B cell (primary cell): ENCODE measurements at regions not wholly inside any gene's neighbourhood (a gene's known extent, or its start where the extent isn't known, plus 50 kb on each side); places are given as distances from the start of the nearest gene placed in this dataset.

ENCODE experiments used
- ATAC-seq: fragments of 200-7000 bp; cut with Tn5 transposase; one replicate; pipeline ENCODE4 v1.10.0; 2021; ENCODE audit warnings: low read depth, mild to moderate bottlenecking, moderate number of reproducible peaks, moderate library complexity
- CTCF ChIA-PET: fragments of 350-600 bp; sonication (Branson Sonifier 250); formaldehyde crosslinking; loops from one replicate; lab custom pipeline; 2021; ENCODE audit warnings: antibody characterized with exemption, inconsistent platforms; lab: Charles Lee
- POLR2A ChIA-PET: fragments of 350-600 bp; sonication (Branson Sonifier 250); formaldehyde crosslinking; loops from one replicate; lab custom pipeline; 2021; ENCODE audit warnings: antibody characterized with exemption; lab: Charles Lee
- DNase-seq: peaks from one replicate; pipeline ENCODE4 v3.0.0; 2013
- H2AFZ ChIP-seq: 2 replicates; pipeline ENCODE4 v1.6.1; 2012; ENCODE audit warnings: mild to moderate bottlenecking, low read depth, low read length; ENCODE audit not compliant: insufficient read depth, poor library complexity, severe bottlenecking
- H3K27ac ChIP-seq, 2 donors: 1 replicate in 1 of 2; 2 replicates in 1 of 2; pipeline ENCODE4 v1.5.1; 2012 to 2013; ENCODE audit warnings: low read length in 2 of 2, mild to moderate bottlenecking in 2 of 2, moderate library complexity in 1 of 2
- H3K27me3 ChIP-seq, 4 experiments: fragments of 200-600 bp in 1 of 4; sonication (generic) in 1 of 4; replicated peaks in 1 of 4; 1 replicate in 2 of 4; 2 replicates in 2 of 4; pipeline versions ENCODE4 v1.6.1 to v1.7.0; 2013 to 2016; ENCODE audit warnings: low read length in 3 of 4, mild to moderate bottlenecking in 2 of 4, mixed read lengths in 1 of 4, moderate library complexity in 1 of 4; ENCODE audit not compliant: insufficient read depth in 4 of 4, control insufficient read depth in 3 of 4; ENCODE audit errors: control extremely low read depth in 1 of 4
- H3K36me3 ChIP-seq, 2 experiments: replicated peaks in 1 of 2; 1 replicate in 1 of 2; 2 replicates in 1 of 2; pipeline versions ENCODE4 v1.6.1 to v1.7.1; 2013; ENCODE audit warnings: low read length in 1 of 2; ENCODE audit not compliant: insufficient read depth in 2 of 2, control insufficient read depth in 1 of 2; ENCODE audit errors: control extremely low read depth in 1 of 2, extremely low read depth in 1 of 2
- H3K4me1 ChIP-seq, 2 donors: fragments of 200-600 bp in 1 of 2; sonication (generic) in 1 of 2; 1 replicate in 1 of 2; 2 replicates in 1 of 2; pipeline versions ENCODE4 v1.5.1 to v1.6.1; 2013 to 2017; ENCODE audit warnings: low read length in 2 of 2; ENCODE audit not compliant: control insufficient read depth in 2 of 2, insufficient read depth in 2 of 2
- H3K4me2 ChIP-seq: replicated peaks from 2 replicates; pipeline ENCODE3; 2012; ENCODE audit warnings: mild to moderate bottlenecking, low read depth, low read length; ENCODE audit not compliant: poor library complexity, severe bottlenecking
- H3K4me3 ChIP-seq, 5 experiments: fragments of 200-600 bp in 1 of 5; sonication (generic) in 1 of 5; 1 replicate in 3 of 5; 2 replicates in 2 of 5; pipeline versions ENCODE4 v1.5.1 to v1.7.0; 2011 to 2016; ENCODE audit warnings: low read length in 4 of 5, mild to moderate bottlenecking in 4 of 5, low read depth in 2 of 5, control low read depth in 1 of 5, moderate library complexity in 1 of 5; ENCODE audit not compliant: insufficient read depth in 1 of 5; ENCODE audit errors: control extremely low read depth in 1 of 5, extremely low read depth in 1 of 5
- H3K79me2 ChIP-seq: fragments of 200-600 bp; sonication (generic); one replicate; pipeline ENCODE4 v1.6.0; 2016; ENCODE audit warnings: low read length; ENCODE audit not compliant: control insufficient read depth, insufficient read depth
- H3K9ac ChIP-seq: fragments of 200-600 bp; sonication (generic); 2 replicates; pipeline ENCODE4 v1.6.1; 2017; ENCODE audit warnings: mild to moderate bottlenecking, low read length, moderate library complexity
- H3K9me3 ChIP-seq, 3 donors: one replicate each; pipeline versions ENCODE4 v1.6.1 to v1.7.1; 2013; ENCODE audit warnings: low read length in 2 of 3; ENCODE audit not compliant: control insufficient read depth in 2 of 3, insufficient read depth in 1 of 3; ENCODE audit errors: control extremely low read depth in 1 of 3
- H4K20me1 ChIP-seq: 2 replicates; pipeline ENCODE4 v1.6.0; 2012; ENCODE audit warnings: mild to moderate bottlenecking, low read length; ENCODE audit not compliant: insufficient read depth, control insufficient read depth, poor library complexity, severe bottlenecking
- H3K27ac Mint-ChIP-seq: one replicate; pipeline ENCODE4 v1.8.0; 2021; ENCODE audit warnings: mixed read lengths
- H3K27me3 Mint-ChIP-seq: one replicate; pipeline ENCODE4 v1.8.0; 2021; ENCODE audit warnings: mixed read lengths
- H3K4me1 Mint-ChIP-seq: one replicate; pipeline ENCODE4 v1.8.0; 2021; ENCODE audit warnings: mixed read lengths
- H3K4me3 Mint-ChIP-seq: one replicate; pipeline ENCODE4 v1.8.0; 2021; ENCODE audit warnings: mixed read lengths
- H3K9me3 Mint-ChIP-seq: one replicate; pipeline ENCODE4 v1.8.0; 2022; ENCODE audit warnings: mixed read lengths; ENCODE audit not compliant: insufficient read depth
- EZH2 ChIP-seq: IDR thresholded peaks from 2 replicates; pipeline ENCODE4 v1.6.1; 2012; ENCODE audit warnings: borderline replicate concordance, low read depth, mild to moderate bottlenecking, moderate library complexity, low read length; ENCODE audit not compliant: insufficient read depth, poor library complexity, severe bottlenecking
- WGBS: methylation state at CpG from one replicate; pipeline ENCODE4 v1.1.5; 2013; ENCODE audit warnings: missing lambda C conversion rate; ENCODE audit not compliant: insufficient coverage; 5-methylcytosine and 5-hydroxymethylcytosine counted together
- intact Hi-C: fragments of 100-400 bp; cut with micrococcal nuclease; formaldehyde crosslinking; loops from one replicate; pipeline ENCODE4 v1.10.0; 2022
- TF ChIP-seq, protein P1 (sequence below): fragments of 200-600 bp; IDR thresholded peaks from one replicate; pipeline ENCODE4 v1.8.0; 2022; ENCODE audit warnings: antibody characterized with exemption, mild to moderate bottlenecking

DNA sequence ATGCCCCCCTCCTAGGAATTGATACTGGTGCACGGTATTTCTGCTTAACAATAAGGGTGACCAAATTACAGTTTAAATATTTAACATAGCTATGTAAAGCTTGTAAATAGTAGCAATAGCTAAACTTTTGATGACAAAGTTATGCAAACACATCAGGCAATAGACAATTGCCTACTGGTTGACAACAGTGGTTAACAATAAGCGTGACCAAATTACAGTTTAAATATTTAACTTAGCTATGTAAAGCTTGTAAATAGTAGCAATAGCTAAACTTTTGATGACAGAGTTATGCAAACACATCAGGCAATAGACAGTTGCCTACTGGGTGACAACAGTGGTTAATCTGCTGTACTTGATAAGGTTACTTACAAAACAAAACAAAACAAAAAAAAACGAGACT, 886.5 kb upstream of the FLRT2 start:
- no peaks in the 10 kb centered on the region for H4K20me1 ChIP-seq
- no peak overlapping the region for H3K27ac Mint-ChIP-seq
- no peak overlapping the region for H3K9ac ChIP-seq
- DNase-seq: no peak
- H3K4me1 Mint-ChIP-seq: no peaks in the 10 kb centered on the region
- WGBS: no CpG with 5 or more reads among the region's 3 CpGs
- ChIA-PET POLR2A (no interaction called here), CTCF (no interaction called here)
- H3K4me2 ChIP-seq: no peak overlapping the region
- no peaks in the 10 kb centered on the region for H3K79me2 ChIP-seq
- ATAC-seq: no peak
- no peaks in the 10 kb centered on the region for H3K36me3 ChIP-seq
- H3K9me3 Mint-ChIP-seq: peaks cover 8% of the 10 kb centered on the region
- H3K4me1 ChIP-seq: no peaks in the 10 kb centered on the region
- no peak for TF ChIP-seq EZH2
- TF ChIP-seq, protein P1, sequence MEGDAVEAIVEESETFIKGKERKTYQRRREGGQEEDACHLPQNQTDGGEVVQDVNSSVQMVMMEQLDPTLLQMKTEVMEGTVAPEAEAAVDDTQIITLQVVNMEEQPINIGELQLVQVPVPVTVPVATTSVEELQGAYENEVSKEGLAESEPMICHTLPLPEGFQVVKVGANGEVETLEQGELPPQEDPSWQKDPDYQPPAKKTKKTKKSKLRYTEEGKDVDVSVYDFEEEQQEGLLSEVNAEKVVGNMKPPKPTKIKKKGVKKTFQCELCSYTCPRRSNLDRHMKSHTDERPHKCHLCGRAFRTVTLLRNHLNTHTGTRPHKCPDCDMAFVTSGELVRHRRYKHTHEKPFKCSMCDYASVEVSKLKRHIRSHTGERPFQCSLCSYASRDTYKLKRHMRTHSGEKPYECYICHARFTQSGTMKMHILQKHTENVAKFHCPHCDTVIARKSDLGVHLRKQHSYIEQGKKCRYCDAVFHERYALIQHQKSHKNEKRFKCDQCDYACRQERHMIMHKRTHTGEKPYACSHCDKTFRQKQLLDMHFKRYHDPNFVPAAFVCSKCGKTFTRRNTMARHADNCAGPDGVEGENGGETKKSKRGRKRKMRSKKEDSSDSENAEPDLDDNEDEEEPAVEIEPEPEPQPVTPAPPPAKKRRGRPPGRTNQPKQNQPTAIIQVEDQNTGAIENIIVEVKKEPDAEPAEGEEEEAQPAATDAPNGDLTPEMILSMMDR: no peak
- H3K4me3 ChIP-seq: no peak overlapping the region
- no peaks in the 10 kb centered on the region for H3K27me3 ChIP-seq
- no peak overlapping the region for H2AFZ ChIP-seq
- peaks cover 0 to 2% (median 0%) of the 10 kb centered on the region in 3 donors for H3K9me3 ChIP-seq
- H3K27ac ChIP-seq: no peak overlapping the region
- no peak overlapping the region for H3K4me3 Mint-ChIP-seq
- intact Hi-C loops: no loop called here
- no peaks in the 10 kb centered on the region for H3K27me3 Mint-ChIP-seq

DNA sequence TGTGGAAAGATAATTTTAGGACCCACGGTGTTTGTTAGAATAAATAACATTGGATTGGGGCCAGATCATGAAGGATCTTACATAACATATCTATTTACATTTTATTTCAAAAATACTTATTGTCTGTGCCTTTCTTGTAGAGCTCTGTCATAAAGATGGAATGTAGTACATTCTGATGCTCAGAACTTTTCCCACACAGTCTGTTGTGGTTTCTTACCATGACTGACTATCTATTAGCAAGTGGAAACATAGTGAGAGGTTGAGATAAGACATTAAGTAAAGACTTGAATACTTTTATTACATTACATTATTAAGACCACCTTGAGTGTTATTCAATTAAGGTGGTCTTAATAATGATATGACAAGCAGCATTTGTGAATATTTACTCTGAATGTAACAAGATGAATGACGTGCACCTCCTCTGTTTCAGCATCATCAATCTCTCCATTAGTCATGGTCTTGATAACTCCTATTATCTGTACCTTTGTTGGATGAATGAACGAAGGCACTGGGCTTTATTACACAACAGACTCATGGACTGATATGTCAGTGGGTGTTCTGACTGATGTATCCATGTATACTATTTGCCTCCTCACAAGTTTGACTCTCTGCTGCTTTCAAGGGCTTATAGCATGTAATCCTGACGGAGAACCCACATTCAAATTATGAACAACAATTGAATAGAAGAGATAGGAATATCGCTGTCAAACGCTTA, 883.0 kb upstream of the FLRT2 start:
- ATAC-seq: no peak
- intact Hi-C loops: no loop called here
- no peak for DNase-seq
- no peak overlapping the region for H3K4me3 ChIP-seq
- Mint-ChIP-seq H3K9me3 (peaks cover 6% of the 10 kb centered on the region), H3K4me3 (no peak overlapping the region), H3K4me1 (no peaks in the 10 kb centered on the region), H3K27ac (no peak overlapping the region), H3K27me3 (no peaks in the 10 kb centered on the region)
- no peak for TF ChIP-seq EZH2
- TF ChIP-seq, protein P1: no peak
- H3K79me2 ChIP-seq: no peaks in the 10 kb centered on the region
- H3K9me3 ChIP-seq: no peaks in the 10 kb centered on the region
- ChIA-PET CTCF (no interaction called here), POLR2A (no interaction called here)
- no peak overlapping the region for H3K9ac ChIP-seq
- H3K27ac ChIP-seq: no peak overlapping the region
- no peak overlapping the region for H2AFZ ChIP-seq
- no CpG with 5 or more reads among the region's 6 CpGs for WGBS
- H3K27me3 ChIP-seq: no peaks in the 10 kb centered on the region
- H3K4me2 ChIP-seq: no peak overlapping the region
- no peaks in the 10 kb centered on the region for H3K36me3 ChIP-seq
- H3K4me1 ChIP-seq: no peaks in the 10 kb centered on the region
- no peaks in the 10 kb centered on the region for H4K20me1 ChIP-seq
